Loucy (cell line): ENCODE measurements at regions not wholly inside any gene's neighbourhood (a gene's known extent, or its start where the extent isn't known, plus 50 kb on each side); places are given as distances from the start of the nearest gene placed in this dataset.

Source experiments
- CTCF ChIP-seq: fragments of 200-600 bp; sonication (generic); conservative IDR thresholded peaks from 2 replicates; pipeline ENCODE4 v1.5.1; 2014; ENCODE audit warnings: mild to moderate bottlenecking, antibody characterized with exemption, low read length
- EZH2phosphoT487 ChIP-seq: fragments of 200-600 bp; IDR thresholded peaks from 2 replicates; pipeline ENCODE4 v1.6.1; 2018; ENCODE audit warnings: antibody characterized with exemption, mild to moderate bottlenecking, moderate library complexity, borderline replicate concordance

- TF ChIP-seq CTCF (no peak), EZH2phosphoT487 (no peak)
These were observed 879.0 kb downstream of the CBLN2 start for GRCh38 chr18:71665131-71665530.
